IMR-90 (cell line): ENCODE measurements at regions not wholly inside any gene's neighbourhood (a gene's known extent, or its start where the extent isn't known, plus 50 kb on each side); places are given as distances from the start of the nearest gene placed in this dataset.

Experiments used
- BHLHE40 ChIP-seq: fragments of 150-350 bp; IDR thresholded peaks from 2 replicates; pipeline ENCODE4 v1.6.1; 2016; ENCODE audit warnings: mild to moderate bottlenecking, low read depth, low read length
- CEBPB ChIP-seq: IDR thresholded peaks from 2 replicates; pipeline ENCODE4 v1.6.1; 2012; ENCODE audit warnings: low read depth, low read length, improper control_type of control experiment
- CTCF ChIP-seq: conservative IDR thresholded peaks from 2 replicates; pipeline ENCODE4 v1.5.1; 2012; ENCODE audit warnings: mild to moderate bottlenecking, low read depth, low read length, improper control_type of control experiment
- MAZ ChIP-seq: IDR thresholded peaks from 2 replicates; pipeline ENCODE4 v1.6.1; 2012; ENCODE audit warnings: low read depth, mild to moderate bottlenecking, low read length, improper control_type of control experiment, moderate library complexity, borderline replicate concordance
- POLR2A ChIP-seq: IDR thresholded peaks from 2 replicates; pipeline ENCODE4 v1.6.1; 2012; ENCODE audit warnings: mild to moderate bottlenecking, low read depth, low read length
- RAD21 ChIP-seq: IDR thresholded peaks from 2 replicates; pipeline ENCODE4 v1.6.1; 2012; ENCODE audit warnings: low read length, improper control_type of control experiment
- RCOR1 ChIP-seq: IDR thresholded peaks from 2 replicates; pipeline ENCODE4 v1.6.1; 2012; ENCODE audit warnings: mild to moderate bottlenecking, low read length, improper control_type of control experiment; ENCODE audit not compliant: insufficient replicate concordance
- RFX5 ChIP-seq: IDR thresholded peaks from 2 replicates; pipeline ENCODE4 v1.8.0; 2012; ENCODE audit warnings: low read depth, mild to moderate bottlenecking, low read length, moderate library complexity
- SMC3 ChIP-seq: fragments of 150-350 bp; IDR thresholded peaks from 2 replicates; pipeline ENCODE4 v1.6.1; 2016; ENCODE audit warnings: low read depth, mild to moderate bottlenecking, antibody characterized with exemption, low read length, moderate library complexity

- TF ChIP-seq CTCF, result no peak
- no peak for TF ChIP-seq BHLHE40
- TF ChIP-seq POLR2A, result no peak
- TF ChIP-seq RCOR1, result no peak
- TF ChIP-seq RAD21, result no peak
- TF ChIP-seq CEBPB, result no peak
- TF ChIP-seq RFX5, result no peak
- no peak for TF ChIP-seq MAZ
- no peak for TF ChIP-seq SMC3
Observed at GRCh38 chrX:138127314-138127713, 561.4 kb downstream of the ZIC3 start.
